Endothelial cell of umbilical vein (primary cell): ENCODE measurements at regions not wholly inside any gene's neighbourhood (a gene's known extent, or its start where the extent isn't known, plus 50 kb on each side); places are given as distances from the start of the nearest gene placed in this dataset.

Experiments
- BruUV-seq: library from RNA; stranded (reverse); fragments of 400-500 nt; replicated peaks from 2 replicates; lab custom pipeline; 2021; lab: Mats Ljungman, UMichigan
- CTCF ChIA-PET: fragments of 300-600, 350-600 bp; sonication (Branson Sonifier 250); formaldehyde crosslinking; loops from one replicate; lab custom pipeline; 2021; ENCODE audit warnings: antibody characterized with exemption, inconsistent platforms; lab: Charles Lee
- POLR2A ChIA-PET: fragments of 300-600, 350-600 bp; sonication (Branson Sonifier 250); formaldehyde crosslinking; loops from one replicate; lab custom pipeline; 2021; ENCODE audit warnings: antibody characterized with exemption, inconsistent platforms; lab: Charles Lee
- DNase-seq: peaks from one replicate; pipeline ENCODE4 v3.0.0-alpha.2; 2011; ENCODE audit warnings: low read depth, low spot score
- FAIRE-seq: peaks from 2 replicates; lab custom pipeline; 2011; peaks lifted over from hg19 to GRCh38; lab: Jason Lieb, UNC
- H2AFZ ChIP-seq: 2 replicates; pipeline ENCODE4 v1.6.0; 2012; ENCODE audit warnings: low read depth, low read length, control low read depth, inconsistent platforms
- H3K27ac ChIP-seq: 2 replicates; pipeline ENCODE4 v1.5.1; 2011; ENCODE audit warnings: low read depth, mild to moderate bottlenecking, control low read depth, low read length, moderate library complexity; ENCODE audit not compliant: insufficient read depth
- H3K27me3 ChIP-seq, 2 experiments: 2 replicates each; pipeline versions ENCODE4 v1.6.0 to v1.6.1; 2011; ENCODE audit warnings: low read length in 2 of 2, mixed read lengths in 1 of 2; ENCODE audit not compliant: control insufficient read depth in 2 of 2, insufficient read depth in 2 of 2
- H3K36me3 ChIP-seq, 2 experiments: 2 replicates in 1 of 2; 3 replicates in 1 of 2; pipeline ENCODE4 v1.5.1; 2011; ENCODE audit warnings: low read length in 2 of 2, mild to moderate bottlenecking in 1 of 2, moderate library complexity in 1 of 2; ENCODE audit not compliant: control insufficient read depth in 2 of 2, insufficient read depth in 2 of 2; ENCODE audit errors: extremely low read depth in 1 of 2
- H3K4me1 ChIP-seq: 3 replicates; pipeline ENCODE4 v1.5.1; 2011; ENCODE audit warnings: mild to moderate bottlenecking, low read length; ENCODE audit not compliant: control insufficient read depth, insufficient read depth; ENCODE audit errors: extremely low read depth
- H3K4me2 ChIP-seq: 2 replicates; pipeline ENCODE4 v1.6.1; 2011; ENCODE audit warnings: low read length, control low read depth, mixed read lengths; ENCODE audit not compliant: insufficient read depth
- H3K4me3 ChIP-seq, 3 experiments: fragments of 200-600 bp in 1 of 3; sonication (generic), shearing (Covaris generic) in 1 of 3; replicated peaks in 1 of 3; 2 replicates each; pipeline ENCODE4 v1.5.1; 2011 to 2016; ENCODE audit warnings: control low read depth in 3 of 3, low read length in 3 of 3, mild to moderate bottlenecking in 2 of 3, inconsistent platforms in 1 of 3, low read depth in 1 of 3, moderate library complexity in 1 of 3; ENCODE audit not compliant: insufficient read depth in 1 of 3
- H3K79me2 ChIP-seq: 2 replicates; pipeline ENCODE4 v1.6.0; 2012; ENCODE audit warnings: low read length, inconsistent platforms; ENCODE audit not compliant: control insufficient read depth, insufficient read depth
- H3K9ac ChIP-seq: replicated peaks from 2 replicates; pipeline ENCODE3; 2011; ENCODE audit warnings: low read length, control low read depth; ENCODE audit not compliant: insufficient read depth; ENCODE audit errors: extremely low read depth
- H3K9me1 ChIP-seq: replicated peaks from 3 replicates; pipeline ENCODE4 v1.6.0; 2011; ENCODE audit warnings: mild to moderate bottlenecking, low read length; ENCODE audit not compliant: control insufficient read depth, insufficient read depth; ENCODE audit errors: extremely low read depth
- H3K9me3 ChIP-seq: replicated peaks from 2 replicates; pipeline ENCODE4 v1.5.1; 2012; ENCODE audit warnings: low read length, inconsistent platforms; ENCODE audit not compliant: control insufficient read depth, insufficient read depth
- H4K20me1 ChIP-seq: replicated peaks from 2 replicates; pipeline ENCODE3; 2011; ENCODE audit warnings: mild to moderate bottlenecking, low read length; ENCODE audit not compliant: control insufficient read depth, insufficient read depth; ENCODE audit errors: extremely low read depth
- CTCF ChIP-seq, 2 donors: IDR thresholded peaks; 1 replicate in 1 of 2; 2 replicates in 1 of 2; pipeline ENCODE4 v1.5.1; 2011; ENCODE audit warnings: low read length in 2 of 2, mild to moderate bottlenecking in 2 of 2, moderate library complexity in 2 of 2, control low read depth in 1 of 2, inconsistent platforms in 1 of 2, low read depth in 1 of 2; ENCODE audit not compliant: insufficient read depth in 1 of 2; ENCODE audit errors: extremely low read depth in 1 of 2
- EZH2 ChIP-seq: IDR thresholded peaks from 2 replicates; pipeline ENCODE4 v1.6.1; 2012; ENCODE audit warnings: borderline replicate concordance, low read depth, mild to moderate bottlenecking, moderate library complexity, low read length, inconsistent platforms; ENCODE audit not compliant: severe bottlenecking
- FOS ChIP-seq: IDR thresholded peaks from 2 replicates; pipeline ENCODE4 v1.6.1; 2011; ENCODE audit warnings: mild to moderate bottlenecking, low read length, moderate library complexity, borderline replicate concordance; ENCODE audit not compliant: insufficient read depth
- GATA2 ChIP-seq: IDR thresholded peaks from 2 replicates; pipeline ENCODE4 v1.7.0; 2011; ENCODE audit warnings: low read depth, mild to moderate bottlenecking, moderate library complexity, mixed read lengths, low read length; ENCODE audit not compliant: insufficient read length, insufficient read depth
- JUN ChIP-seq: IDR thresholded peaks from 2 replicates; pipeline ENCODE4 v1.6.1; 2011; ENCODE audit warnings: borderline replicate concordance, low read depth; ENCODE audit not compliant: insufficient read length, insufficient read depth
- MAX ChIP-seq: IDR thresholded peaks from 2 replicates; pipeline ENCODE4 v1.6.1; 2011; ENCODE audit not compliant: insufficient read depth, insufficient read length
- MYC ChIP-seq: IDR thresholded peaks from one replicate; pipeline ENCODE4 v1.6.1; 2011; ENCODE audit warnings: mild to moderate bottlenecking, low read depth, low read length
- POLR2A ChIP-seq: IDR thresholded peaks from 2 replicates; pipeline ENCODE4 v1.6.1; 2012; ENCODE audit warnings: low read depth, mild to moderate bottlenecking, control low read depth, low read length
- POLR2AphosphoS5 ChIP-seq: IDR thresholded peaks from 2 replicates; pipeline ENCODE4 v1.6.1; 2012; ENCODE audit warnings: low read depth, mild to moderate bottlenecking, control low read depth, low read length, moderate library complexity; ENCODE audit not compliant: insufficient read depth
- dilution Hi-C: fragments of 300-500 bp; cut with MboI; formaldehyde crosslinking; loops from one replicate; pipeline ENCODE4 v1.15.0; 2019; ENCODE audit warnings: low sequenced_read_pairs; ENCODE audit not compliant: extremely low pct_ligation_motif_present
- intact Hi-C: fragments of 100-400 bp; cut with micrococcal nuclease; formaldehyde crosslinking; loops from one replicate; pipeline ENCODE4 v1.10.0; 2022

GRCh38 chr10:121078672-121079102 lies 227.5 kb downstream of the WDR11 start:
- no peaks in the 10 kb centered on the region for H3K4me1 ChIP-seq
- intact Hi-C loops, result no loop called here
- DNase-seq (no peak), FAIRE-seq (no peak)
- H3K9me3 ChIP-seq, result no peaks in the 10 kb centered on the region
- H3K36me3 ChIP-seq, result no peaks in the 10 kb centered on the region
- H3K9me1 ChIP-seq, result no peaks in the 10 kb centered on the region
- H4K20me1 ChIP-seq, result no peaks in the 10 kb centered on the region
- dilution Hi-C loops, result no loop called here
- ChIA-PET CTCF (no interaction called here), POLR2A (no interaction called here)
- H2AFZ ChIP-seq, result no peak overlapping the region
- H3K9ac ChIP-seq, result no peak overlapping the region
- TF ChIP-seq MYC (no peak), POLR2A (no peak), MAX (no peak), POLR2AphosphoS5 (no peak), GATA2 (no peak), FOS (no peak), CTCF (IDR thresholded peaks at IDR 0.05; ENCODE audit: extremely low read depth in 1 of 2, insufficient read depth in 1 of 2, low read depth in 1 of 2, low read length in 2 of 2) (no peak), JUN (no peak), EZH2 (no peak)
- no peak overlapping the region for H3K4me2 ChIP-seq
- no peak overlapping the region for H3K4me3 ChIP-seq
- no peak overlapping the region for H3K27ac ChIP-seq
- H3K27me3 ChIP-seq, result no peaks in the 10 kb centered on the region
- no peaks in the 10 kb centered on the region for H3K79me2 ChIP-seq
- no TSS peak for BruUV-seq
